HG03432 (cell line): ENCODE measurements at regions not wholly inside any gene's neighbourhood (a gene's known extent, or its start where the extent isn't known, plus 50 kb on each side); places are given as distances from the start of the nearest gene placed in this dataset.

Experiments used
- ATAC-seq: cut with Tn5 transposase; IDR thresholded peaks from one replicate; pipeline ENCODE4 v1.9.1; 2021; ENCODE audit warnings: mild to moderate bottlenecking, moderate library complexity; ENCODE audit not compliant: unreplicated experiment

DNA sequence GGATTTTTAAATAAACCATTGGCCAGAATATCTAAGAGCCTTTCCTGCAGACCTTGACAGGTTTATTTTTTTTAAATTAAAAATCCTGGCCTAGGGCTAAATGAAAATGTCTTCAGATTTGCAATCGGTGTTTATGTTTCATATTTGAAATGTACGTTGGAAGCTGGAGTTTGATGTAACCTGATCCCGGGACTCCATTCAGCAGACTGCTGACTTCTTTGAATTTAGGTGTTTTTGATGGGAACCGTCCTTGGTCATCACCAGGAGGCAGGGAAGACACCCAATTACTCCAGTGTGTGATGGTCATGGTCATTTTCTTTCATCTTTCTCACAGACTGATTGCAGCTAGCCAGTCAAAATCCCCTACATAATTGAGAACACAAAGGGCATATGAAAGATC is 60.1 kb upstream of the BRINP1 start:
- no peak for ATAC-seq

DNA sequence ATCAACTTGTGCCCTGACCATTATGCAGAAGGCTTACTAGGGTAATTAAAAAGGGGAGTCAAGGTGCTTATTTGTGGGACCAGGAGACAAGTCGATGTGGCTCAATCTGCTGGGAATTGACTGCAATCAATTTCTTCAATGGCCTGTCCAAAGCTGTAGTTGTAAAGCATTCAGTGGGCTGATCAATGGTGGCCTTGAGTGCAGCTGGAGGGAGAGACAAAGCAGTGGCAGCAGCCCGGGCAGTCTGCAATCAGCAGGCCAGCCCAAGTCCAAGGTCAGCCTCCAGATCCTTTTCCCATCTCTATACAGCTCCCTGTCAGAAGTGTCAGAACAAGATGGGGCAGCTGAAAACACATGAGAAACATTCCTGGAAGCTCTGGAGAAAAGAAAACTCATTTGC is 51.0 kb upstream of the BRINP1 start:
- ATAC-seq, result no peak
